GM18867 (cell line): ENCODE measurements at regions not wholly inside any gene's neighbourhood (a gene's known extent, or its start where the extent isn't known, plus 50 kb on each side); places are given as distances from the start of the nearest gene placed in this dataset.
"Not testable (repeated sequence)": the region's sequence is repeated elsewhere in the genome, so short reads cannot be mapped to it uniquely, and the experiment has no call there.

ENCODE experiments used
- ATAC-seq: cut with Tn5 transposase; IDR thresholded peaks from one replicate; pipeline ENCODE4 v1.9.1; 2021; ENCODE audit warnings: mild to moderate bottlenecking, moderate library complexity; ENCODE audit not compliant: unreplicated experiment

GRCh38 chr6:144932621-144933020, 647.5 kb downstream of the UTRN start:
- no peak for ATAC-seq

GRCh38 chr6:144935181-144935580, 650.0 kb downstream of the UTRN start:
- no peak for ATAC-seq

GRCh38 chr6:144935661-144936060, 650.5 kb downstream of the UTRN start:
- no peak for ATAC-seq

GRCh38 chr6:144936764-144937163, 651.6 kb downstream of the UTRN start:
- no peak for ATAC-seq

- no peak for ATAC-seq
Observed at GRCh38 chr6:144939921-144940320, 654.8 kb downstream of the UTRN start.

- no peak for ATAC-seq
Observed at GRCh38 chr6:144944106-144944505, 659.0 kb downstream of the UTRN start.

- no peak for ATAC-seq
Observed at GRCh38 chr6:144947398-144947976, 662.4 kb downstream of the UTRN start.

GRCh38 chr6:144951730-144952437, 666.7 kb downstream of the UTRN start:
- ATAC-seq: no peak

- ATAC-seq: no peak
Observed at GRCh38 chr6:144952456-144953240, 667.5 kb downstream of the UTRN start.

- no peak for ATAC-seq
Observed at GRCh38 chr6:144953552-144954240, 668.6 kb downstream of the UTRN start.

- ATAC-seq: no peak
Observed at GRCh38 chr6:144954241-144954556, 669.1 kb downstream of the UTRN start.

- no peak for ATAC-seq
Observed at GRCh38 chr6:144955392-144955791, 670.3 kb downstream of the UTRN start.

- ATAC-seq: no peak
Observed at GRCh38 chr6:144955859-144956258, 670.7 kb downstream of the UTRN start.

- ATAC-seq: not testable (repeated sequence)
Observed at GRCh38 chr6:144956697-144957096, 671.6 kb downstream of the UTRN start.

GRCh38 chr6:144957236-144957937, 672.3 kb downstream of the UTRN start:
- ATAC-seq: no peak

GRCh38 chr6:144969154-144969553, 684.0 kb downstream of the UTRN start:
- ATAC-seq: no peak

GRCh38 chr6:144969602-144970272, 684.6 kb downstream of the UTRN start:
- ATAC-seq: no peak

GRCh38 chr6:144977250-144977864, 692.2 kb downstream of the UTRN start:
- ATAC-seq: not testable (repeated sequence)

GRCh38 chr6:144978208-144978607, 693.1 kb downstream of the UTRN start:
- ATAC-seq: no peak

- ATAC-seq: no peak
Observed at GRCh38 chr6:144986271-144986670, 701.1 kb downstream of the UTRN start.
